Activated CD8-positive, alpha-beta memory T cell treated with anti-CD3 and anti-CD28 coated beads, Interleukin-2, amount 10 ng/mL, durations not matched to agents 7 days and 5 days (primary cell): ENCODE measurements at regions not wholly inside any gene's neighbourhood (a gene's known extent, or its start where the extent isn't known, plus 50 kb on each side); places are given as distances from the start of the nearest gene placed in this dataset.
A peak's percentile ranks its signal among the peaks of the same experiment; 100 is the strongest.
"Not testable (repeated sequence)": the region's sequence is repeated elsewhere in the genome, so short reads cannot be mapped to it uniquely, and the experiment has no call there.

Experiments
- ATAC-seq: fragments of 150-1000 bp; cut with Tn5 transposase; one replicate; pipeline ENCODE4 v1.10.0; 2021; ENCODE audit warnings: moderate library complexity
- CTCF ChIA-PET: fragments of 350-600 bp; sonication (Branson Sonifier 250); formaldehyde crosslinking; loops from one replicate; lab custom pipeline; 2021; ENCODE audit warnings: antibody characterized with exemption; lab: Charles Lee
- DNase-seq: peaks from one replicate; pipeline ENCODE4 v3.0.0-alpha.2; 2020
- H3K27ac Mint-ChIP-seq: one replicate; pipeline ENCODE4 v1.8.0; 2021; ENCODE audit warnings: mild to moderate bottlenecking, mixed read lengths
- H3K27me3 Mint-ChIP-seq: one replicate; pipeline ENCODE4 v1.8.0; 2021; ENCODE audit warnings: mixed read lengths
- H3K36me3 Mint-ChIP-seq: one replicate; pipeline ENCODE4 v1.8.0; 2021; ENCODE audit warnings: mild to moderate bottlenecking, mixed read lengths
- H3K4me1 Mint-ChIP-seq: one replicate; pipeline ENCODE4 v1.8.0; 2021; ENCODE audit warnings: mixed read lengths
- H3K4me3 Mint-ChIP-seq: one replicate; pipeline ENCODE4 v1.8.0; 2021; ENCODE audit warnings: mild to moderate bottlenecking, moderate library complexity, mixed read lengths
- H3K9me3 Mint-ChIP-seq: one replicate; pipeline ENCODE4 v1.8.0; 2022; ENCODE audit warnings: low read depth, mixed read lengths

DNA sequence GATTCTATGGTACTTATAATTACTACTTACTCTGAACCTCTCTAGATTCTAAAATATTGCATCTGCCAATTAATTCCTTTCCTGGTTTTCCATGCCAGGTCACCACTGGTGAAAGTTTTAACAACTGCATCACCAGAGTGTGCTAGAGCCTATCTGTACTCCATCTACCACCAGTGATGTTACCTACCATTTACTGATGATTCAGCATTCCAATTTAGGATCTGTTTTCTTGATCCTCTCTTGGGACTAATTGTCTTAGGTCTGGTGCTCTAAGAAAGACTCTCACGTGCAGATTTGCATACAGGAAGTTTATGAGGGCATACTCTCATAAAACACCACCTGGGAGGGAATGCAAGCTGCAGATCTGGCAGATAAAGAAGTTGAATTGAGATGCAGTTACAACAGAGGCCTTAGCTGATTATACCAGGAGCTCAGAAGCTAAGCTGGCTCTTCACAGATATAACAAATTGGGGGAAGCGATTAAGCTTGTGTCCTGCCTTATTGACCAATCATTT, 347.6 kb upstream of the VRK2 start:
- H3K27ac Mint-ChIP-seq = no peak overlapping the region
- H3K36me3 Mint-ChIP-seq = no peaks in the 10 kb centered on the region
- no peak for DNase-seq
- CTCF ChIA-PET = no interaction called here
- H3K4me1 Mint-ChIP-seq = no peaks in the 10 kb centered on the region
- H3K9me3 Mint-ChIP-seq = no peaks in the 10 kb centered on the region
- no peaks in the 10 kb centered on the region for H3K27me3 Mint-ChIP-seq
- H3K4me3 Mint-ChIP-seq = no peak overlapping the region
- no peak for ATAC-seq

DNA sequence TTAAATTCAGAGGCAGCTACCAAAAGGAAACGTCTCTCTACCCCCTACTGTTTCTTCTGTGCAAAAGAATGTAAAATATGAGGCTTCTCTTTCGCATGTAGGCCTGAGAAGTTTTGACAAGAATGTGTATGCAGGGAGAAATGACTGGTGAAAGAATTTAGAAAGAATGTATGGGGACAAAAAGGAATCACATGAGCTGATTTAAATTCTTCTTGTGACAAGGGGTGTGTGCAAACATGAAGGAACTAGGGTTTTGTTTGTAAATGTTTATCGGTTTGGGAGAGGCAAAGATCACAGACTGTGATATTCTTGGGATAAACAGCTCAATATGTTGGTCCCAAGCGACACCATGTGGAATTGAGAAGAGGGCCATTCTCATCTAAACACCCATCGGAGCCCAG, 345.2 kb upstream of the VRK2 start:
- DNase-seq (no peak), ATAC-seq (no peak)
- CTCF ChIA-PET = no interaction called here
- Mint-ChIP-seq H3K9me3 (no peaks in the 10 kb centered on the region), H3K27me3 (no peaks in the 10 kb centered on the region), H3K27ac (no peak overlapping the region), H3K36me3 (no peaks in the 10 kb centered on the region), H3K4me3 (no peak overlapping the region), H3K4me1 (no peaks in the 10 kb centered on the region)

DNA sequence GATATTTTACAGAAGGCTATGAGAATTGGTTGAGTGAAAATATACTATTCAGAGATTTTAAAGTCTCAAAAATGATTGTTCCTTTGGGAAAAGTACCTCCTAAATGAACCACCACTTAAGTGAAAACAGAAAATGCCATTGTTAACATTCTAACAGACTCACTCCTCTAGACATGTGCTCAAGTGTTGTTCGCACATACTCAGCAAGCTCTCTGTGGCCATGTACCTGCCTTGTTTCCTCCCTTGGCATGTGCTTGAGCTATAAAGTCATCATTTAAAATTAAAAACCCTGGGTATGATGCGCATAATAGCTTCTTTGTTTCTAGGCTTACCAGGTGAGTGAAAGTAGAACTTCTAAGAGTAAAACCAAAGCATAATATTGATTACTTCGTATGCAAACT, 343.2 kb upstream of the VRK2 start:
- Mint-ChIP-seq H3K4me3 (no peak overlapping the region), H3K27ac (no peak overlapping the region), H3K9me3 (no peaks in the 10 kb centered on the region), H3K27me3 (no peaks in the 10 kb centered on the region), H3K4me1 (no peaks in the 10 kb centered on the region), H3K36me3 (no peaks in the 10 kb centered on the region)
- no peak for DNase-seq
- no peak for ATAC-seq
- CTCF ChIA-PET = no interaction called here

DNA sequence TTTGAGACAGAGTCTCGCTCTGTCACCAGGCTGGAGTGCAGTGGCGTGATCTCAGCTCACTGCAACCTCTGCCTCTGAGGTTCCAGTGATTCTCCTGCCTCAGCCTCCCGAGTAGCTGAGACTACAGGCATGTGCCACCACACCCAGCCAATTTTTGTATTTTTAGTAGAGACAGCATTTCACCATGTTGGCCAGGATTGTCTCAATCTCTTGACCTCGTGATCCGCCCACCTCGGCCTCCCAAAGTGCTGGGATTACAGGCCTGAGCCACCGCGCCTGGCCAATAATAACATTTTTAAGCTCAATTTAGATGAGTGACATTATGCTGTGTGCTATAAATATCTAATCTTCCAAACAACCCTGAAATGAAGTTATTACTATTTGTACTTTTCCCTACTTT, 338.8 kb upstream of the VRK2 start:
- H3K9me3 Mint-ChIP-seq, H3K36me3 Mint-ChIP-seq, H3K4me1 Mint-ChIP-seq, H3K4me3 Mint-ChIP-seq, DNase-seq, ATAC-seq, H3K27me3 Mint-ChIP-seq, CTCF ChIA-PET, H3K27ac Mint-ChIP-seq: not testable (repeated sequence)

DNA sequence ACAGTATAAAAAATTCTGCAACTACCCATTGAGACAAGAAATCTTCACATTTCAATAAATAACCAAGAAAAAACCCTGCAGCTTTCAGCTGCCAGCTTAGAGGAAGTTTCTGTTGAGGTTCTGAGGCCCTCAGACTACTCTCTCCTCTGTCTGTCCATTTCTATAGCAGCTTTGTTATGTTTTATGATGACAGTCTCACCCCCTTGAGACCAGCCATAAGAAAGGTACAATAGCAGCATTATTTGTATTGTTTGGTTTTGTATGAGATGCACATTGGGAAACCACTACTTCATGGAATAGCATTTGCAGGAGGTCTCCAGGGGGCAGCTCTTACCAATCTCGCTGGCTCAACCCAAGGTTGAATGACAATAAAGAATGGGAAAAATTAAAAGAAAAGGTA, 334.6 kb upstream of the VRK2 start:
- Mint-ChIP-seq H3K27me3 (peaks cover 3% of the 10 kb centered on the region), H3K9me3 (no peaks in the 10 kb centered on the region), H3K4me3 (no peak overlapping the region), H3K27ac (no peak overlapping the region), H3K36me3 (no peaks in the 10 kb centered on the region), H3K4me1 (no peaks in the 10 kb centered on the region)
- DNase-seq (no peak), ATAC-seq (no peak)
- CTCF ChIA-PET = no interaction called here

DNA sequence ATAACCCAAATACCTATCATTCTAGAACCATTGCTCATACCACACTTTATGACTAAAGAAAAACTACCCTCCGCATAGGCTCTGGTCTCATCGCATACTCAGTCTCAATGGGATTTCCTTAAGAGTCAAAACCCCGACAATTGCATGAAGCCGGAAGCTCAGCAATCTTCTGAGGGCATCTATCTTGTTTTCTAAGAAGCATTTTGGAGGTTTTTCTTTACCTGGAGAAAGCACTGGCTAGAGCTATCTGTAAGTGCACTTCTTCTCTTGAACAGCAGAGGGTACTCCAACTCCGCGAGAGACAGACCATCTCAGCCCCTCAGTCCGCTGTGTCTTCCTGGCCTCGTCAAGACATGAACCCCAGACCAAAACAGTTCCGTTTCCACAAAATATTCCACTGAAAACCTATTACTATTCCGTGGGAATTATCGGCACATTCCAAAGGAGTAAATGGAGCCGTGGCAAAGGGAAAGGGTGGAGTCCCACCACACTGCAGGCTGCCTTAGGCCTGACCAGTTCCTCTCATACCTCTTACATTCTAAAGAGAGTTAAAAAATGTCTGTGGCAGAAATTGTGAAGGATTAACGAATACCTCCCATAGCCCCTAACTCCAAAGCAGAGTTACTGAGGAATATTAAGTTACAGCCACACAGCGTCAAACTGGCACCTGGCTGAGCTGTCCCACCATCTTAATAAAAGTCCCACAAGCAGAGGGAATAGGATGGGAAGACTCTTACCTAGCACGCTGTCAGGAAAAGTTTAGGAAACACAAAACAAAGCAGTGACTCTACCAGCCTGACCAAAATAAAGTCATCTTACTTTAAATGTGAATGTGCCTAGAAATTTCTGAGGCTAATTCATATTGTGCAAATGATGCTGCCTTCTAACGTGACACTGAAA, 325.6 kb upstream of the VRK2 start:
- peaks cover 15% of the 10 kb centered on the region for H3K27me3 Mint-ChIP-seq
- no peaks in the 10 kb centered on the region for H3K9me3 Mint-ChIP-seq
- H3K4me1 Mint-ChIP-seq = peaks cover 9% of the 10 kb centered on the region
- H3K27ac Mint-ChIP-seq = no peak overlapping the region
- DNase-seq (peak; percentile 55), ATAC-seq (peak; percentile 94)
- H3K36me3 Mint-ChIP-seq = no peaks in the 10 kb centered on the region
- no peak overlapping the region for H3K4me3 Mint-ChIP-seq
- CTCF ChIA-PET = interaction anchor here (0.8 to 1.4 kb wide), 6 partner anchors 11 to 727 kb away, joined by 3 to 6 read pairs (median 3); no protein-coding TSS in a partner anchor

DNA sequence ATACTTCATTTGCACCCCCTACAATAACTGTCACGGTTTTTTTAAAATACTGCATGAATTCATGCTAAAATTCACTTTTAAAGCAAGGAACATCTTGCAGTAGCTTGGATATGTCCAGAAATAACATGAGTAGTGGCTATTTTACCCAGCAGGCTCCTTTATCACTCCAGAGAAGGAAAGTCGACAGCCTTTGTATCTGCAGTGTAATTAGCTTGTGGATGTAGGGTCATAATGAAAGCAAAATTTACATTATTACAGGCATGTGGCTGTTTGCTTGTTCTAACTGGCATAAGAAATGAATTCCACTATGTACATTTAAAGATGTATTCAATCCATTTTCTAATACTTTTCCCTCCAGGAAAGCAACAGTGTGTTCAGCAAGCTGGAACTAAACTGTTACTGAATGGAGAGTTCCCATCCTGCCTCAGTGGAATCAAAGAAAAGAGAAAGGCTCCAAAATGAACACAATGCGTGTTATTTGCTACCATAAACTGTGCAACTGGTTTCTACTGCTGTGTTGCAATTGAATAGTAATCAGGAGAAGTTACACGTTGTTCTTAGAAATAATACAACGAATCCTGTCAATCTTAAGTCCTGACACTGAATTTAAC, 321.2 kb upstream of the VRK2 start:
- no peak for ATAC-seq
- CTCF ChIA-PET = interaction anchor here (0.8 kb wide), 1 partner anchor 34 kb away, joined by 3 read pairs; no protein-coding TSS in a partner anchor

DNA sequence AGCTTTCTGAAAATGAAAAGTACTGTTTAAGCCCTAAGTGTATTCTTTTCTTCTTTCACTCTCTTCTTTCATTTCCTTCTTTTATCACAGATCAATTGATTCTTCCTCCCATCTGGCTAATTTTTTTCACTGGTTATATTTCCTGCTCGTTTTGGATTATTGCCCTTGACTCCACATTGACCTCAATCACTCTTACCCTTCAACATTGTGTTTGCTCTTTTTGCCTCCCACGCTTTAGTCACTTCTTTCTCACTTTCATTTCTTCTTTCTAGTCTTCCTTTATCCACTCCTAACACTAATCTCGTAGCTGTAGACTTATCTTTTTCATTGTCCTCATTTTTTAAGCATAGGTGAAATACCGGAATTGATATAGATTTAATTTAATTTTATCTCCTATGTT, 320.3 kb upstream of the VRK2 start:
- ATAC-seq = no peak

More for the DNA sequence above, 321.2 kb upstream of the VRK2 start:
- Mint-ChIP-seq H3K36me3 (no peaks in the 10 kb centered on the region), H3K9me3 (no peaks in the 10 kb centered on the region), H3K4me1 (peaks cover 7% of the 10 kb centered on the region), H3K27ac (no peak overlapping the region), H3K4me3 (no peak overlapping the region), H3K27me3 (peaks cover 3% of the 10 kb centered on the region)
- no peak for DNase-seq

DNA sequence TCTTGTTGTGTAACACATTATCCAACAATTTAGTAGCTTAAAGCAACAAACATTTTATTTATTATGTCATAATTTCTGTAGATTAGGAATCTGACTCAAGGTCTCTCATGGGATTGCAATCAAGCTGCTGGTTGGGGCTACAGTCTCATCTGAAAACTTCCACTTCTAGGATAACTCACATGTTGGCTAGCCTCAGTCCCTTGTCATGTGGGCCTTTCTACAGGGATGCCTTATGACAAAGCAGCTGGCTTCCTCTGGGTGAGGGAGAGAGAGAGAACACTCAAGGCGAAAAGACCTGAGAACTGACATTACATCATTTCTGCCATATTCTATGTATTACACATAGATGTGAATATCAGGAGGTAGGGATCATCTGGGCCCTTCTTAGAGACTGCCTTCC, 317.9 kb upstream of the VRK2 start:
- Mint-ChIP-seq H3K27me3 (no peaks in the 10 kb centered on the region), H3K36me3 (no peaks in the 10 kb centered on the region), H3K4me1 (peaks cover 3% of the 10 kb centered on the region), H3K27ac (no peak overlapping the region), H3K4me3 (no peak overlapping the region), H3K9me3 (no peaks in the 10 kb centered on the region)
- CTCF ChIA-PET = no interaction called here
- ATAC-seq = no peak
- DNase-seq = no peak

More for the DNA sequence above, 320.3 kb upstream of the VRK2 start:
- no peak overlapping the region for H3K27ac Mint-ChIP-seq
- CTCF ChIA-PET = no interaction called here
- H3K4me3 Mint-ChIP-seq = no peak overlapping the region
- H3K36me3 Mint-ChIP-seq = no peaks in the 10 kb centered on the region
- no peaks in the 10 kb centered on the region for H3K9me3 Mint-ChIP-seq
- DNase-seq = no peak
- peaks cover 3% of the 10 kb centered on the region for H3K4me1 Mint-ChIP-seq
- no peaks in the 10 kb centered on the region for H3K27me3 Mint-ChIP-seq

DNA sequence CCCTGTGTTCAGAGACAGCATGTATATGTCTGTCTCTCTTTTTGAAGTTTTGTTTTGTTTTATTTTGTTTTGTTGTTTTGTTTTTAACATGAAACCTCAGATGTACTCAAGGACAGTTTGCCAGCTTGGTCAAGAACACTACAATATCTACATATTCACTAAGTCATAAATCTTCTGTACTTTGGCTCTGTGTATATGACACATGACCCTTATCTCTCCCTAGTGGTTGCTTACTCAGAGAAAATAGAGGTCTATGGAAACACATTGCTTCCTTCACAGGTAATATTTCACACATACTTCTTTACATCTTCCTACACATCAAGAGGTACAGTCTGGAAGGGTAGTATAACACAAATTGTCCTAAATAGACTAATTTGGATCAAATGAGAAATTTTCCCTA, 312.6 kb upstream of the VRK2 start:
- CTCF ChIA-PET = no interaction called here
- Mint-ChIP-seq H3K4me3 (no peak overlapping the region), H3K36me3 (no peaks in the 10 kb centered on the region), H3K27ac (no peak overlapping the region), H3K4me1 (no peaks in the 10 kb centered on the region), H3K27me3 (no peaks in the 10 kb centered on the region), H3K9me3 (no peaks in the 10 kb centered on the region)
- ATAC-seq (no peak), DNase-seq (no peak)

DNA sequence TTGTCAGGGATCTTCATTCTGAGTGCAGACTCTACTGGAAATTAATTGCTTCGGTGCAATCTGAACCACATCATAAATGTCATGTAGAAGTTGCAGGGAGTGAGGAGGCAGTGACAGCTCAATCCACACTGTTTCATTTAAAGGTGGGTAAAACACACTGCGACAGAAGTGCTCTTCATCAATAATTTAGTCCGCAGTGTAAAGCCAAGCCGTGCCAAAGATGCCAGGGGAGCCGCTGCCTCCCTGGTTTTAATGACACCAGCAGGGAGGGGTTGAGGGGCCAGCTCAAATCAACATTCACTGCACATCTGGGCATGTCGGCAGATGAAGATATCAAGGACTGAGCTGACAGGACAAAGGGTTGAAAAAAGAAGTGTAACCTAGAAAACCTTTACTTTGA, 305.7 kb upstream of the VRK2 start:
- ATAC-seq = no peak

DNA sequence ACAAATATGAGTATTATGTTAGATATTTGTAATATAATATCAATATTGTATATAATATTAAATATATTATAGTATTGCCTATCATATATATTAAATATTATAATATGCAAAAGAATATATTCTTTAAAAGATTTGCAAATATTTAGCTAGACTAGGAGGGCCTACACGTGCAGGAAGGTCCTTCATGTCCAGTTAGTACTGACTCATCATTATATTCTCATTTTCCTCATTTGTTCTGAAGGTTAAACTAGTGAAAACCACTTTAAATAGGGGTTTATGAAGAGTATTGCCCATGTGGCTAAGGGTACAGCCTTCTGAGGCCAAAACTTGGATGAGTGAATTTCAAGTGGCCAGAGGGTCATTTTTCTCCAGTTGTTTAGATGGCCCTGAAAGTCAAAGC, 293.0 kb upstream of the VRK2 start:
- H3K4me3 Mint-ChIP-seq = no peak overlapping the region
- CTCF ChIA-PET = no interaction called here
- H3K27ac Mint-ChIP-seq = no peak overlapping the region
- no peak for DNase-seq
- no peak for ATAC-seq
- H3K27me3 Mint-ChIP-seq = no peaks in the 10 kb centered on the region
- no peaks in the 10 kb centered on the region for H3K36me3 Mint-ChIP-seq
- H3K9me3 Mint-ChIP-seq = no peaks in the 10 kb centered on the region
- no peaks in the 10 kb centered on the region for H3K4me1 Mint-ChIP-seq

More for the DNA sequence above, 305.7 kb upstream of the VRK2 start:
- Mint-ChIP-seq H3K4me1 (no peaks in the 10 kb centered on the region), H3K27me3 (no peaks in the 10 kb centered on the region), H3K4me3 (no peak overlapping the region), H3K27ac (no peak overlapping the region), H3K36me3 (no peaks in the 10 kb centered on the region), H3K9me3 (no peaks in the 10 kb centered on the region)
- no peak for DNase-seq
- CTCF ChIA-PET = no interaction called here

DNA sequence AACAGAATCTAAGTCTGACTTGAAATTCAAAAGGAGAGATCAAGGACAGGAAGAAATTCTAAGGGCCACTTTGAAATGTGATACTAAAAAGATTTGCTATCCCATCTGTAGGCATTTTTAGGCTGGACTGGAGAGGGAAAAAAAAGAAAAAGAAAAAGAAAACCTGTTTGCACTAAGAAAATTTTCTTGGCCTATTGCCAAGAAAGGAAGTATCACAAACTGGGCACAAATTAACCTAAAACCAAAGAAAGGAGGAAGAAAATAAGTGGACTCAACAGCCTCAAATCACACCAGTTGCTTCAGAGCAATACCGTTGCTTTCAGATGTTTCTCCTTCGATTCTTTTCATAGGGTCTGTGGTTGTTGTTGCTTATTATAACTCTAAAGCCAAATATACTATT, 287.9 kb upstream of the VRK2 start:
- H3K27me3 Mint-ChIP-seq = peaks cover 6% of the 10 kb centered on the region
- DNase-seq = no peak
- H3K36me3 Mint-ChIP-seq = no peaks in the 10 kb centered on the region
- CTCF ChIA-PET = interaction anchor here (1.1 to 2.1 kb wide), 2 partner anchors 147 to 690 kb away, joined by 3 to 8 read pairs; no protein-coding TSS in a partner anchor
- no peak overlapping the region for H3K4me3 Mint-ChIP-seq
- no peaks in the 10 kb centered on the region for H3K9me3 Mint-ChIP-seq
- no peak overlapping the region for H3K27ac Mint-ChIP-seq
- ATAC-seq = no peak
- H3K4me1 Mint-ChIP-seq = peaks cover 3% of the 10 kb centered on the region

DNA sequence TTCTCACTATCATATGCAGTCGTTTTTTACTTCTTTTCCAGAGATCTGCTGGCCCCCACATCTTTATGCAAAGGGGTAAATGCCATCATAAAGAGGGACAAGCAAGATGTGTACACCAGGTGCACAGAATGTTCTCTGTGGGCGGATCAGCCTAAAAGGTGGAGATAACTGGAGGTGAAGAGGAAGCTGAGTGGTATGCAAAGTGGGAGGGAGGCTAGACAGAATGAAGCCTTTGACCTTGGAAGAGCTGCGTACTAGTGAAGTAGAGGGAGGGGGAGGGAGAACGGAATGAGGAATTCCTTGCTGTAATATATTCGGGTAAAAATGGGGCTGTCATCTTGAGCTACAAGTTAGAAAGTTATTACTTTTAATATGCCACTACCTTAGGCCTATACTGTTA, 287.5 kb upstream of the VRK2 start:
- H3K27me3 Mint-ChIP-seq = peaks cover 6% of the 10 kb centered on the region
- peaks cover 3% of the 10 kb centered on the region for H3K4me1 Mint-ChIP-seq
- ATAC-seq = no peak
- DNase-seq = no peak
- H3K4me3 Mint-ChIP-seq = no peak overlapping the region
- H3K36me3 Mint-ChIP-seq = no peaks in the 10 kb centered on the region
- no peaks in the 10 kb centered on the region for H3K9me3 Mint-ChIP-seq
- CTCF ChIA-PET = interaction anchor here (0.6 to 2.1 kb wide), 10 partner anchors 10 to 795 kb away, joined by 3 to 14 read pairs (median 3); no protein-coding TSS in a partner anchor
- no peak overlapping the region for H3K27ac Mint-ChIP-seq
